ENCODE measurements at regions not wholly inside any gene's neighbourhood (a gene's known extent, or its start where the extent isn't known, plus 50 kb on each side); places are given as distances from the start of the nearest gene placed in this dataset.

DNA sequence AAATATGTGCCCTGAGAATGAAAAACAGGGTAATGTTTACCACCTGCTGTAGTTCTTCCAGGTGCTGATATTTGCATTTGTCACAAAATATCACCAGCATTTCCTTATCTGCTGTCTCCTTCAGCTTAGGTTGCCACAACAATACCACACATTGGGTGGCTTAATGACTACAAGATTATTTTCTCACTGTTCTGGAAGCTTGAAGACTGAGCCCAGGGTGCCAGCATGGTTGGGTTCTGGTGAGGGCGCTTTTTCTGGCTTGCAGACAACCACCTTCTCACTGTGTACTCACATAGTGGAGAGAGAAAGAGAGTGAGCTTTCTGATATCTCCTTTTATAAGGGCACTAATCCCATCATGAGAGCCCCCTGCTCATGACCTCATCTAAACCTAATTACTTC is 407.5 kb upstream of the RGPD4 start:
- no peak for TF ChIP-seq POLR2AphosphoS5 (IDR thresholded peaks at IDR 0.05; ENCODE audit: low read depth, low read length)
- TF ChIP-seq, protein P1, sequence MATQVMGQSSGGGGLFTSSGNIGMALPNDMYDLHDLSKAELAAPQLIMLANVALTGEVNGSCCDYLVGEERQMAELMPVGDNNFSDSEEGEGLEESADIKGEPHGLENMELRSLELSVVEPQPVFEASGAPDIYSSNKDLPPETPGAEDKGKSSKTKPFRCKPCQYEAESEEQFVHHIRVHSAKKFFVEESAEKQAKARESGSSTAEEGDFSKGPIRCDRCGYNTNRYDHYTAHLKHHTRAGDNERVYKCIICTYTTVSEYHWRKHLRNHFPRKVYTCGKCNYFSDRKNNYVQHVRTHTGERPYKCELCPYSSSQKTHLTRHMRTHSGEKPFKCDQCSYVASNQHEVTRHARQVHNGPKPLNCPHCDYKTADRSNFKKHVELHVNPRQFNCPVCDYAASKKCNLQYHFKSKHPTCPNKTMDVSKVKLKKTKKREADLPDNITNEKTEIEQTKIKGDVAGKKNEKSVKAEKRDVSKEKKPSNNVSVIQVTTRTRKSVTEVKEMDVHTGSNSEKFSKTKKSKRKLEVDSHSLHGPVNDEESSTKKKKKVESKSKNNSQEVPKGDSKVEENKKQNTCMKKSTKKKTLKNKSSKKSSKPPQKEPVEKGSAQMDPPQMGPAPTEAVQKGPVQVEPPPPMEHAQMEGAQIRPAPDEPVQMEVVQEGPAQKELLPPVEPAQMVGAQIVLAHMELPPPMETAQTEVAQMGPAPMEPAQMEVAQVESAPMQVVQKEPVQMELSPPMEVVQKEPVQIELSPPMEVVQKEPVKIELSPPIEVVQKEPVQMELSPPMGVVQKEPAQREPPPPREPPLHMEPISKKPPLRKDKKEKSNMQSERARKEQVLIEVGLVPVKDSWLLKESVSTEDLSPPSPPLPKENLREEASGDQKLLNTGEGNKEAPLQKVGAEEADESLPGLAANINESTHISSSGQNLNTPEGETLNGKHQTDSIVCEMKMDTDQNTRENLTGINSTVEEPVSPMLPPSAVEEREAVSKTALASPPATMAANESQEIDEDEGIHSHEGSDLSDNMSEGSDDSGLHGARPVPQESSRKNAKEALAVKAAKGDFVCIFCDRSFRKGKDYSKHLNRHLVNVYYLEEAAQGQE (IDR thresholded peaks at IDR 0.05; ENCODE audit: insufficient read depth in 1 of 2, low read depth in 2 of 2, low read length in 2 of 2) = no peak
